ENCODE measurements at regions not wholly inside any gene's neighbourhood (a gene's known extent, or its start where the extent isn't known, plus 50 kb on each side); places are given as distances from the start of the nearest gene placed in this dataset.

GRCh38 chr12:28023156-28023887, 50.8 kb upstream of the PTHLH start:
- Histone ChIP-seq H3K4me3 (ENCODE audit: low read length in 3 of 3) (no peak overlapping the region), H3K27me3 (ENCODE audit: control insufficient read depth in 3 of 3, insufficient read depth in 3 of 3, low read length in 3 of 3) (no peaks in the 10 kb centered on the region), H3K4me1 (ENCODE audit: control insufficient read depth in 3 of 3, insufficient read depth in 3 of 3, low read length in 3 of 3) (peaks cover 0 to 12% (median 7%) of the 10 kb centered on the region in 3 donors), H3K9ac (ENCODE audit: low read depth in 1 of 3, low read length in 3 of 3) (no peak overlapping the region), H3K27ac (ENCODE audit: low read depth, low read length) (no peak overlapping the region), H3K36me3 (ENCODE audit: control insufficient read depth in 3 of 3, insufficient read depth in 3 of 3, low read length in 3 of 3) (no peaks in the 10 kb centered on the region), H3K9me3 (ENCODE audit: control insufficient read depth in 3 of 3, low read length in 3 of 3) (no peaks in the 10 kb centered on the region)

- no peak overlapping the region for H3K27ac ChIP-seq (ENCODE audit: low read depth, low read length)
- no peak overlapping the region for H3K4me3 ChIP-seq (ENCODE audit: low read length in 3 of 3)
- H3K9ac ChIP-seq (ENCODE audit: low read depth in 1 of 3, low read length in 3 of 3) = no peak overlapping the region
These were observed 51.9 kb upstream of the PTHLH start for GRCh38 chr12:28024231-28024995.

GRCh38 chr12:28025821-28026505, 53.4 kb upstream of the PTHLH start:
- no peak overlapping the region for H3K4me3 ChIP-seq (ENCODE audit: low read length in 3 of 3)
- no peaks in the 10 kb centered on the region for H3K27me3 ChIP-seq (ENCODE audit: control insufficient read depth in 3 of 3, insufficient read depth in 3 of 3, low read length in 3 of 3)
- no peaks in the 10 kb centered on the region for H3K36me3 ChIP-seq (ENCODE audit: control insufficient read depth in 3 of 3, insufficient read depth in 3 of 3, low read length in 3 of 3)
- H3K9me3 ChIP-seq (ENCODE audit: control insufficient read depth in 3 of 3, low read length in 3 of 3) = no peaks in the 10 kb centered on the region
- H3K9ac ChIP-seq (ENCODE audit: low read depth in 1 of 3, low read length in 3 of 3) = no peak overlapping the region
- peaks cover 0 to 12% (median 7%) of the 10 kb centered on the region in 3 donors for H3K4me1 ChIP-seq (ENCODE audit: control insufficient read depth in 3 of 3, insufficient read depth in 3 of 3, low read length in 3 of 3)
- no peak overlapping the region for H3K27ac ChIP-seq (ENCODE audit: low read depth, low read length)

More at GRCh38 chr12:28024231-28024995, 51.9 kb upstream of the PTHLH start:
- peaks cover 0 to 12% (median 7%) of the 10 kb centered on the region in 3 donors for H3K4me1 ChIP-seq (ENCODE audit: control insufficient read depth in 3 of 3, insufficient read depth in 3 of 3, low read length in 3 of 3)
- no peaks in the 10 kb centered on the region for H3K27me3 ChIP-seq (ENCODE audit: control insufficient read depth in 3 of 3, insufficient read depth in 3 of 3, low read length in 3 of 3)
- H3K9me3 ChIP-seq (ENCODE audit: control insufficient read depth in 3 of 3, low read length in 3 of 3) = no peaks in the 10 kb centered on the region
- H3K36me3 ChIP-seq (ENCODE audit: control insufficient read depth in 3 of 3, insufficient read depth in 3 of 3, low read length in 3 of 3) = no peaks in the 10 kb centered on the region

- H3K9me3 ChIP-seq (ENCODE audit: control insufficient read depth in 3 of 3, low read length in 3 of 3) = no peaks in the 10 kb centered on the region
- H3K4me3 ChIP-seq (ENCODE audit: low read length in 3 of 3) = no peak overlapping the region
- H3K4me1 ChIP-seq (ENCODE audit: control insufficient read depth in 3 of 3, insufficient read depth in 3 of 3, low read length in 3 of 3) = peaks cover 0 to 12% (median 7%) of the 10 kb centered on the region in 3 donors
- H3K36me3 ChIP-seq (ENCODE audit: control insufficient read depth in 3 of 3, insufficient read depth in 3 of 3, low read length in 3 of 3) = no peaks in the 10 kb centered on the region
- no peak overlapping the region for H3K9ac ChIP-seq (ENCODE audit: low read depth in 1 of 3, low read length in 3 of 3)
- H3K27me3 ChIP-seq (ENCODE audit: control insufficient read depth in 3 of 3, insufficient read depth in 3 of 3, low read length in 3 of 3) = no peaks in the 10 kb centered on the region
- no peak overlapping the region for H3K27ac ChIP-seq (ENCODE audit: low read depth, low read length)
These were observed 54.2 kb upstream of the PTHLH start for GRCh38 chr12:28026701-28027100.

GRCh38 chr12:28027328-28027727, 54.8 kb upstream of the PTHLH start:
- Histone ChIP-seq H3K4me3 (ENCODE audit: low read length in 3 of 3) (peak overlapping the region in 1 of 3 donors; percentile 14), H3K9me3 (ENCODE audit: control insufficient read depth in 3 of 3, low read length in 3 of 3) (no peaks in the 10 kb centered on the region), H3K9ac (ENCODE audit: low read depth in 1 of 3, low read length in 3 of 3) (peak overlapping the region in 1 of 3 donors; percentile 43), H3K4me1 (ENCODE audit: control insufficient read depth in 3 of 3, insufficient read depth in 3 of 3, low read length in 3 of 3) (peaks cover 0 to 12% (median 7%) of the 10 kb centered on the region in 3 donors), H3K27ac (ENCODE audit: low read depth, low read length) (no peak overlapping the region), H3K36me3 (ENCODE audit: control insufficient read depth in 3 of 3, insufficient read depth in 3 of 3, low read length in 3 of 3) (no peaks in the 10 kb centered on the region), H3K27me3 (ENCODE audit: control insufficient read depth in 3 of 3, insufficient read depth in 3 of 3, low read length in 3 of 3) (no peaks in the 10 kb centered on the region)

- H3K4me1 ChIP-seq (ENCODE audit: control insufficient read depth in 3 of 3, insufficient read depth in 3 of 3, low read length in 3 of 3) = peaks cover 0 to 12% (median 7%) of the 10 kb centered on the region in 3 donors
- no peak overlapping the region for H3K9ac ChIP-seq (ENCODE audit: low read depth in 1 of 3, low read length in 3 of 3)
- no peaks in the 10 kb centered on the region for H3K9me3 ChIP-seq (ENCODE audit: control insufficient read depth in 3 of 3, low read length in 3 of 3)
- H3K36me3 ChIP-seq (ENCODE audit: control insufficient read depth in 3 of 3, insufficient read depth in 3 of 3, low read length in 3 of 3) = no peaks in the 10 kb centered on the region
- H3K27me3 ChIP-seq (ENCODE audit: control insufficient read depth in 3 of 3, insufficient read depth in 3 of 3, low read length in 3 of 3) = no peaks in the 10 kb centered on the region
- H3K4me3 ChIP-seq (ENCODE audit: low read length in 3 of 3) = no peak overlapping the region
- H3K27ac ChIP-seq (ENCODE audit: low read depth, low read length) = no peak overlapping the region
These were observed 55.6 kb upstream of the PTHLH start for GRCh38 chr12:28027947-28028724.

GRCh38 chr12:28032811-28033537, 60.4 kb upstream of the PTHLH start:
- Histone ChIP-seq H3K27me3 (ENCODE audit: control insufficient read depth in 3 of 3, insufficient read depth in 3 of 3, low read length in 3 of 3) (no peaks in the 10 kb centered on the region), H3K27ac (ENCODE audit: low read depth, low read length) (no peak overlapping the region), H3K4me3 (ENCODE audit: low read length in 3 of 3) (no peak overlapping the region), H3K4me1 (ENCODE audit: control insufficient read depth in 3 of 3, insufficient read depth in 3 of 3, low read length in 3 of 3) (no peaks in the 10 kb centered on the region), H3K36me3 (ENCODE audit: control insufficient read depth in 3 of 3, insufficient read depth in 3 of 3, low read length in 3 of 3) (no peaks in the 10 kb centered on the region), H3K9ac (ENCODE audit: low read depth in 1 of 3, low read length in 3 of 3) (no peak overlapping the region), H3K9me3 (ENCODE audit: control insufficient read depth in 3 of 3, low read length in 3 of 3) (no peaks in the 10 kb centered on the region)

- Histone ChIP-seq H3K9ac (ENCODE audit: low read depth in 1 of 3, low read length in 3 of 3) (no peak overlapping the region), H3K36me3 (ENCODE audit: control insufficient read depth in 3 of 3, insufficient read depth in 3 of 3, low read length in 3 of 3) (no peaks in the 10 kb centered on the region), H3K4me1 (ENCODE audit: control insufficient read depth in 3 of 3, insufficient read depth in 3 of 3, low read length in 3 of 3) (no peaks in the 10 kb centered on the region), H3K27me3 (ENCODE audit: control insufficient read depth in 3 of 3, insufficient read depth in 3 of 3, low read length in 3 of 3) (no peaks in the 10 kb centered on the region), H3K9me3 (ENCODE audit: control insufficient read depth in 3 of 3, low read length in 3 of 3) (no peaks in the 10 kb centered on the region), H3K4me3 (ENCODE audit: low read length in 3 of 3) (no peak overlapping the region), H3K27ac (ENCODE audit: low read depth, low read length) (no peak overlapping the region)
These were observed 61.0 kb upstream of the PTHLH start for GRCh38 chr12:28033538-28033915.

GRCh38 chr12:28034271-28034670, 61.7 kb upstream of the PTHLH start:
- Histone ChIP-seq H3K27me3 (ENCODE audit: control insufficient read depth in 3 of 3, insufficient read depth in 3 of 3, low read length in 3 of 3) (no peaks in the 10 kb centered on the region), H3K27ac (ENCODE audit: low read depth, low read length) (no peak overlapping the region), H3K9me3 (ENCODE audit: control insufficient read depth in 3 of 3, low read length in 3 of 3) (no peaks in the 10 kb centered on the region), H3K4me1 (ENCODE audit: control insufficient read depth in 3 of 3, insufficient read depth in 3 of 3, low read length in 3 of 3) (no peaks in the 10 kb centered on the region), H3K4me3 (ENCODE audit: low read length in 3 of 3) (no peak overlapping the region), H3K9ac (ENCODE audit: low read depth in 1 of 3, low read length in 3 of 3) (no peak overlapping the region), H3K36me3 (ENCODE audit: control insufficient read depth in 3 of 3, insufficient read depth in 3 of 3, low read length in 3 of 3) (no peaks in the 10 kb centered on the region)
